GM23248 (cell line): ENCODE measurements at regions not wholly inside any gene's neighbourhood (a gene's known extent, or its start where the extent isn't known, plus 50 kb on each side); places are given as distances from the start of the nearest gene placed in this dataset.
"Not testable (repeated sequence)": the region's sequence is repeated elsewhere in the genome, so short reads cannot be mapped to it uniquely, and the experiment has no call there.

ENCODE experiments used
- DNase-seq: peaks from one replicate; pipeline ENCODE4 v3.0.0-alpha.2; 2015
- H2AFZ ChIP-seq: fragments of 200-600 bp; sonication (generic); 2 replicates; pipeline ENCODE4 v1.6.1; 2016; ENCODE audit warnings: antibody characterized with exemption
- H3F3A ChIP-seq: fragments of 200-600 bp; sonication (generic); 2 replicates; pipeline ENCODE4 v1.6.1; 2016; ENCODE audit warnings: mild to moderate bottlenecking, antibody characterized with exemption, mixed run types; ENCODE audit not compliant: insufficient read depth
- H3K27ac ChIP-seq: fragments of 200-600 bp; sonication (generic); 2 replicates; pipeline ENCODE4 v1.5.1; 2016; ENCODE audit warnings: mild to moderate bottlenecking
- H3K27me3 ChIP-seq: fragments of 200-600 bp; sonication (generic); replicated peaks from 2 replicates; pipeline ENCODE4 v1.6.1; 2016; ENCODE audit warnings: mild to moderate bottlenecking; ENCODE audit not compliant: insufficient read depth
- H3K36me3 ChIP-seq: fragments of 200-600 bp; sonication (generic); 2 replicates; pipeline ENCODE4 v1.6.1; 2016; ENCODE audit warnings: low read depth, mild to moderate bottlenecking
- H3K4me1 ChIP-seq: fragments of 200-600 bp; sonication (generic); 2 replicates; pipeline ENCODE4 v1.6.1; 2016; ENCODE audit warnings: mild to moderate bottlenecking; ENCODE audit not compliant: insufficient read depth
- H3K4me2 ChIP-seq: fragments of 200-600 bp; sonication (generic); one replicate; pipeline ENCODE4 v1.6.1; 2016; ENCODE audit warnings: mild to moderate bottlenecking; ENCODE audit not compliant: unreplicated experiment
- H3K4me3 ChIP-seq: fragments of 200-600 bp; sonication (generic); 2 replicates; pipeline ENCODE4 v1.5.1; 2016; ENCODE audit warnings: mild to moderate bottlenecking
- H3K79me2 ChIP-seq: fragments of 200-600 bp; sonication (generic); 2 replicates; pipeline ENCODE4 v1.6.1; 2016; ENCODE audit warnings: mild to moderate bottlenecking; ENCODE audit not compliant: insufficient read depth
- H3K9ac ChIP-seq: fragments of 200-600 bp; sonication (generic); 2 replicates; pipeline ENCODE4 v1.6.1; 2016; ENCODE audit warnings: mild to moderate bottlenecking
- H3K9me2 ChIP-seq: fragments of 200-600 bp; sonication (generic); 2 replicates; pipeline ENCODE4 v1.6.1; 2016; ENCODE audit warnings: mixed run types, mild to moderate bottlenecking, moderate library complexity; ENCODE audit not compliant: insufficient read depth
- H3K9me3 ChIP-seq: fragments of 200-600 bp; sonication (generic); one replicate; pipeline ENCODE4 v1.6.1; 2017; ENCODE audit warnings: low read depth
- H4K20me1 ChIP-seq: fragments of 200-600 bp; sonication (generic); 2 replicates; pipeline ENCODE4 v1.6.0; 2016; ENCODE audit not compliant: insufficient read depth
- EZH2 ChIP-seq: fragments of 200-600 bp; sonication (generic); IDR thresholded peaks from 2 replicates; pipeline ENCODE4 v1.6.1; 2018; ENCODE audit warnings: antibody characterized with exemption, mild to moderate bottlenecking; ENCODE audit not compliant: insufficient read depth, poor library complexity, severe bottlenecking
- EZH2phosphoT487 ChIP-seq: fragments of 200-600 bp; sonication (generic); IDR thresholded peaks from 2 replicates; pipeline ENCODE4 v1.6.1; 2018; ENCODE audit warnings: antibody characterized with exemption, moderate library complexity, mild to moderate bottlenecking, low read depth; ENCODE audit not compliant: insufficient read depth
- WGBS, 2 experiments: methylation state at CpG; one replicate each; pipeline ENCODE4 v1.1.6; 2015 to 2017; ENCODE audit warnings: low lambda C conversion rate in 2 of 2, low coverage in 1 of 2; ENCODE audit errors: missing lambda C conversion rate in 2 of 2; 5-methylcytosine and 5-hydroxymethylcytosine counted together
- in situ Hi-C: fragments of 300-500 bp; cut with MboI; formaldehyde crosslinking; loops from 2 replicates; pipeline ENCODE4 v1.15.0; 2020

GRCh38 chr12:16785953-16786352 lies 180.0 kb upstream of the LMO3 start:
- Histone ChIP-seq H3K9me2 (no peaks in the 10 kb centered on the region), H3K9me3 (no peaks in the 10 kb centered on the region), H3K9ac (no peak overlapping the region), H4K20me1 (no peaks in the 10 kb centered on the region), H3K36me3 (no peaks in the 10 kb centered on the region), H3K27me3 (no peaks in the 10 kb centered on the region), H3K27ac (no peak overlapping the region), H3K4me2 (no peak overlapping the region), H3K79me2 (no peaks in the 10 kb centered on the region), H3F3A (no peaks in the 10 kb centered on the region), H2AFZ (no peak overlapping the region), H3K4me3 (no peak overlapping the region), H3K4me1 (no peaks in the 10 kb centered on the region)
- in situ Hi-C loops, result no loop called here
- no peak for DNase-seq
- WGBS, 2 experiments, result 0 to 3% methylated on average over 2 of the region's 2 CpGs
- no peak for TF ChIP-seq EZH2

GRCh38 chr12:16785524-16785923 lies 179.6 kb upstream of the LMO3 start:
- no peak overlapping the region for H3K4me2 ChIP-seq
- no peak overlapping the region for H3K4me3 ChIP-seq
- no peak overlapping the region for H2AFZ ChIP-seq
- H3K27me3 ChIP-seq, result no peaks in the 10 kb centered on the region
- no peak for TF ChIP-seq EZH2phosphoT487
- TF ChIP-seq EZH2, result no peak
- H3F3A ChIP-seq, result no peaks in the 10 kb centered on the region
- WGBS, 2 experiments, result 0% methylated on average over 1 of the region's 1 CpG
- DNase-seq, result no peak
- H3K27ac ChIP-seq, result no peak overlapping the region
- H3K36me3 ChIP-seq, result no peaks in the 10 kb centered on the region
- in situ Hi-C loops, result no loop called here
- H3K9ac ChIP-seq, result no peak overlapping the region
- H4K20me1 ChIP-seq, result no peaks in the 10 kb centered on the region
- no peaks in the 10 kb centered on the region for H3K9me3 ChIP-seq
- H3K4me1 ChIP-seq, result no peaks in the 10 kb centered on the region
- no peaks in the 10 kb centered on the region for H3K79me2 ChIP-seq
- no peaks in the 10 kb centered on the region for H3K9me2 ChIP-seq

GRCh38 chr12:16769129-16769528 lies 163.2 kb upstream of the LMO3 start:
- H3K9me3 ChIP-seq, H3K27me3 ChIP-seq, H3K79me2 ChIP-seq, H3K9ac ChIP-seq, H3K4me3 ChIP-seq, H4K20me1 ChIP-seq, H3K27ac ChIP-seq, H3K36me3 ChIP-seq, H3F3A ChIP-seq, H3K4me1 ChIP-seq, H2AFZ ChIP-seq, H3K4me2 ChIP-seq, in situ Hi-C loops, H3K9me2 ChIP-seq, DNase-seq: not testable (repeated sequence)
- WGBS, 2 experiments, result 28 to 39% methylated on average over 2 of the region's 2 CpGs

- Histone ChIP-seq H3K4me3 (no peak overlapping the region), H3K4me2 (no peak overlapping the region)
- no peak for DNase-seq
Measured at GRCh38 chr12:16766736-16767135, 160.8 kb upstream of the LMO3 start.

DNA sequence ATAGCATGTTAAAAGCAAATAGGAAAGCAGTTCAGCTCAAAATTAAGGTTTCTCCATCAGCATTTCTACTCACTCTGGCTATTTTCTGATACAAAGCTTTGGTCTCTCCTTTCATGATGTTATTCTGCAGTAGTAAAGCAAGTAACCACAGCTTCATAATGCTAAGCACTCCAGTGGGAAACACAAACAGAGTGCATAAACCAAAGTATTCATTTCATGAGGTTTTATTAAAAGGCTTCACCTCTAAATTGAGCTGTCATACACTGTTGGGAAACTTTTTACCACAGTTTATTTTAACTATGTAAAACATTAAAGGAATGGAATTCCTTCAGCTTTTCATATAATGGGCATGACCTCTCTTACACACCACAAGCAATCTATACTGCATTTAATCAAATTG lies 157.9 kb upstream of the LMO3 start:
- Histone ChIP-seq H3K9me3 (no peaks in the 10 kb centered on the region), H3K36me3 (no peaks in the 10 kb centered on the region), H3K9me2 (no peaks in the 10 kb centered on the region), H4K20me1 (no peaks in the 10 kb centered on the region), H3K27ac (no peak overlapping the region), H3F3A (no peaks in the 10 kb centered on the region), H3K79me2 (no peaks in the 10 kb centered on the region), H3K4me1 (no peaks in the 10 kb centered on the region), H3K4me2 (no peak overlapping the region), H2AFZ (no peak overlapping the region), H3K9ac (no peak overlapping the region), H3K27me3 (no peaks in the 10 kb centered on the region), H3K4me3 (no peak overlapping the region)
- TF ChIP-seq EZH2phosphoT487 (no peak), EZH2 (no peak)
- DNase-seq, result no peak
- in situ Hi-C loops, result no loop called here

More at GRCh38 chr12:16766736-16767135, 160.8 kb upstream of the LMO3 start:
- Histone ChIP-seq H4K20me1 (no peaks in the 10 kb centered on the region), H3F3A (no peaks in the 10 kb centered on the region), H3K27me3 (no peaks in the 10 kb centered on the region), H3K36me3 (no peaks in the 10 kb centered on the region), H3K9ac (no peak overlapping the region), H3K79me2 (no peaks in the 10 kb centered on the region), H3K9me3 (no peaks in the 10 kb centered on the region), H3K27ac (no peak overlapping the region), H2AFZ (no peak overlapping the region), H3K9me2 (no peaks in the 10 kb centered on the region), H3K4me1 (no peaks in the 10 kb centered on the region)
- 31 to 35% methylated on average over 1 of the region's 1 CpG for WGBS, 2 experiments
- in situ Hi-C loops, result no loop called here
- no peak for TF ChIP-seq EZH2
- no peak for TF ChIP-seq EZH2phosphoT487
